K562 (cell line): ENCODE measurements at regions not wholly inside any gene's neighbourhood (a gene's known extent, or its start where the extent isn't known, plus 50 kb on each side); places are given as distances from the start of the nearest gene placed in this dataset.

ENCODE experiments used
- ATAC-seq: fragments of 200-7000 bp; cut with Tn5 transposase; 3 replicates; pipeline ENCODE4 v1.9.1; 2020; ENCODE audit warnings: moderate library complexity
- BruUV-seq: library from RNA; stranded (reverse); fragments of 400-500 nt; replicated peaks from 2 replicates; lab custom pipeline; 2021; lab: Mats Ljungman, UMichigan
- CTCF ChIA-PET: fragments of 300-600 bp; formaldehyde crosslinking; extraction: SDS; loops from one replicate; lab custom pipeline; 2021; ENCODE audit warnings: low intra/inter-chr PET ratio; lab: Yijun Ruan, JAX
- POLR2A ChIA-PET: fragments of 300-600, 350-650 bp; sonication (Branson Sonifier 250); formaldehyde crosslinking; extraction: SDS; loops from one replicate; lab custom pipeline; 2021; ENCODE audit warnings: antibody characterized with exemption, inconsistent platforms; lab: Yijun Ruan, JAX
- DNase-seq, 4 experiments: peaks; one replicate each; pipeline versions ENCODE4 v3.0.0 to v3.0.0-alpha.2; 2011 to 2018; ENCODE audit warnings: low spot score in 3 of 4, mixed read lengths in 3 of 4; ENCODE audit errors: extremely low read depth in 1 of 4
- FAIRE-seq: peaks from 2 replicates; lab custom pipeline; 2011; peaks lifted over from hg19 to GRCh38; lab: Jason Lieb, UNC
- H2AFZ ChIP-seq: 2 replicates; pipeline ENCODE4 v1.6.0; 2011; ENCODE audit warnings: low read depth, low read length, control low read depth, inconsistent platforms
- H3K27ac ChIP-seq: fragments of 200-600 bp; 3 replicates; pipeline ENCODE4 v1.8.0; 2011; ENCODE audit warnings: low read depth, mild to moderate bottlenecking, control low read depth, inconsistent platforms, low read length, moderate library complexity, mixed read lengths; ENCODE audit errors: extremely low read depth
- H3K27me3 ChIP-seq, 2 experiments: fragments of 300-600 bp in 1 of 2; 2 replicates in 1 of 2; 3 replicates in 1 of 2; pipeline versions ENCODE4 v1.6.0 to v1.8.0; 2011; ENCODE audit warnings: inconsistent platforms in 2 of 2, low read length in 2 of 2, mild to moderate bottlenecking in 1 of 2, mixed read lengths in 1 of 2, moderate library complexity in 1 of 2; ENCODE audit not compliant: control insufficient read depth in 2 of 2, insufficient read depth in 2 of 2
- H3K36me3 ChIP-seq: fragments of 300-600 bp; 3 replicates; pipeline ENCODE4 v1.8.0; 2011; ENCODE audit warnings: mild to moderate bottlenecking, low read length, inconsistent platforms; ENCODE audit not compliant: control insufficient read depth, insufficient read depth
- H3K4me1 ChIP-seq, 2 experiments: fragments of 200-600 bp in 1 of 2; replicated peaks in 1 of 2; 2 replicates in 1 of 2; 3 replicates in 1 of 2; pipeline versions ENCODE4 v1.5.1 to v1.8.0; 2011; ENCODE audit warnings: inconsistent platforms in 2 of 2, low read length in 2 of 2, mild to moderate bottlenecking in 1 of 2, mixed read lengths in 1 of 2, moderate library complexity in 1 of 2; ENCODE audit not compliant: control insufficient read depth in 2 of 2, insufficient read depth in 2 of 2
- H3K4me2 ChIP-seq: 2 replicates; pipeline ENCODE4 v1.6.1; 2011; ENCODE audit warnings: low read length, control low read depth, inconsistent platforms, mixed read lengths; ENCODE audit not compliant: insufficient read depth
- H3K4me3 ChIP-seq: fragments of 200-600 bp; sonication (generic), shearing (Covaris generic); 2 replicates; pipeline ENCODE4 v1.5.1; 2016; ENCODE audit warnings: control low read depth, inconsistent platforms
- H3K79me2 ChIP-seq: fragments of 200-600 bp; 3 replicates; pipeline ENCODE4 v1.8.0; 2011; ENCODE audit warnings: low read length, inconsistent platforms; ENCODE audit not compliant: control insufficient read depth, insufficient read depth
- H3K9ac ChIP-seq, 2 experiments: 2 replicates each; pipeline versions ENCODE4 v1.6.0 to v1.6.1; 2011; ENCODE audit warnings: low read depth in 2 of 2, low read length in 2 of 2, control low read depth in 1 of 2, inconsistent platforms in 1 of 2, mild to moderate bottlenecking in 1 of 2, mixed read lengths in 1 of 2; ENCODE audit not compliant: insufficient read depth in 1 of 2
- H3K9me1 ChIP-seq: one replicate; pipeline ENCODE4 v1.6.0; 2011; ENCODE audit warnings: inconsistent platforms, mild to moderate bottlenecking, low read length, moderate library complexity; ENCODE audit not compliant: control insufficient read depth, insufficient read depth
- H3K9me3 ChIP-seq: replicated peaks from 2 replicates; pipeline ENCODE4 v1.5.1; 2011; ENCODE audit warnings: low read depth, low read length, inconsistent platforms; ENCODE audit not compliant: control insufficient read depth, insufficient read depth
- H4K20me1 ChIP-seq: replicated peaks from 2 replicates; pipeline ENCODE4 v1.6.1; 2011; ENCODE audit warnings: low read length, inconsistent platforms, mixed read lengths; ENCODE audit not compliant: control insufficient read depth, insufficient read depth
- AFF1 ChIP-seq, 2 experiments: fragments of 450-650 bp; IDR thresholded peaks; 2 replicates each; pipeline ENCODE4 v1.6.1; 2018; ENCODE audit warnings: mild to moderate bottlenecking in 2 of 2, low read depth in 1 of 2; ENCODE audit not compliant: partially characterized antibody in 2 of 2
- MTF1 ChIP-seq: fragments of 250-450 bp; sonication (Bioruptor Pico); IDR thresholded peaks from 2 replicates; pipeline ENCODE4 v1.9.0; 2021; ENCODE audit warnings: moderate library complexity, mild to moderate bottlenecking, inconsistent platforms, borderline replicate concordance
- RFX5 ChIP-seq: IDR thresholded peaks from 2 replicates; pipeline ENCODE4 v1.6.1; 2011; ENCODE audit warnings: low read depth, mild to moderate bottlenecking, improper control_type of control experiment, low read length
- RUNX1 ChIP-seq: sonication (generic); IDR thresholded peaks from 2 replicates; pipeline ENCODE4 v1.6.1; 2016; ENCODE audit warnings: antibody characterized with exemption, low read depth
- SMARCE1 ChIP-seq: fragments of 450-650 bp; IDR thresholded peaks from 2 replicates; pipeline ENCODE4 v1.7.1; 2016; ENCODE audit warnings: mild to moderate bottlenecking
- TCF7 ChIP-seq: sonication (generic); IDR thresholded peaks from 2 replicates; pipeline ENCODE4 v1.6.1; 2016; ENCODE audit warnings: antibody characterized with exemption, borderline replicate concordance
- ZNF3 ChIP-seq: fragments of 250-450 bp; sonication (Bioruptor Pico); IDR thresholded peaks from 2 replicates; pipeline ENCODE4 v1.5.0; 2021; ENCODE audit warnings: mild to moderate bottlenecking, moderate library complexity
- ZNF778 ChIP-seq: fragments of 450-650 bp; formaldehyde crosslinking; IDR thresholded peaks from 2 replicates; pipeline ENCODE4 v1.4.0; 2020; ENCODE audit warnings: mild to moderate bottlenecking, moderate library complexity
- WGBS: fragments of 100-300 bp; shearing (Covaris generic); methylation state at CpG from one replicate; pipeline ENCODE4 v1.1.6; 2016; ENCODE audit warnings: low coverage, mixed read lengths; ENCODE audit not compliant: insufficient coverage; ENCODE audit errors: missing lambda C conversion rate; 5-methylcytosine and 5-hydroxymethylcytosine counted together
- in situ Hi-C: fragments of 300-500 bp; cut with MboI; formaldehyde crosslinking; loops from 4 replicates; pipeline ENCODE4 v1.15.0; 2018; ENCODE audit warnings: inconsistent platforms, mixed read lengths
- intact Hi-C: fragments of 100-400 bp; cut with micrococcal nuclease; formaldehyde crosslinking; loops from 2 replicates; pipeline ENCODE4 v1.14.2; 2022

GRCh38 chr6:168948002-168948401 lies 305.6 kb downstream of the THBS2 start (continued):
- TF ChIP-seq AFF1 (IDR thresholded peaks at IDR 0.05; ENCODE audit: low read depth in 1 of 2, partially characterized antibody in 2 of 2) (no peak), SMARCE1 (no peak), ZNF778 (CRISPR knock-in tag) (no peak), RFX5 (no peak), TCF7 (no peak), ZNF3 (no peak), RUNX1 (no peak)

DNA sequence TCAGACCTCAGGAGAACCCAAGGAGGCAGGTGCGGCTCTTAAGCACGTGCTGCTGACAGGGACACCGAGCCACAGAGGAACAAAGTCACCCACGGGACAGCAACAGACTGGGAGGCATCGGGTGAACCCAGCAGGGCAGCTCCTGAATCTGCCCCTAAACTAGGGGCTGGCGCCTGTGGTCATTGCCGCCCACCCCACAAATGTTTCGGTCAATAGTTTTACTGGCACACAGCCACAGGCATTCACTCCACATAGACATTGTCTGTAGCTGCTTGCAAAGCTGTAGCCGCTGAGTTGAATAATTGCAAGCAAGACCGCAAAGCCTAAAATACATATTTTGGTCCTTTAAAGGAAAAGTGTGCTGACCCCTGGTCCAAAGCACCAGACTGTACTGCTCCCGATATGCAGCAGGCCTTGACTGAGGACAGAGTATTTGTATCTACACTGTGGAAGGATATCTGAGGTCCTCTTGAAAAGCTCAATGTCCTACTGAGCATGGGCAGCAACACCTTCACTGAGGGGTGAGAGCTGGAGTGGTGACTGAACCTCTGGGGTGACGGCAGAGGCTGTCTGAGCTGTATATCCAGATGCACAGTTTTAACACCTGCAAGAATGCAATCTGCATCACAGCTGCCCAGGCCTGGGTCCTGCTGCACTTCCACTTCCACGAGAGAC lies 310.3 kb downstream of the THBS2 start:
- no peak for DNase-seq
- H4K20me1 ChIP-seq: 0 out of 2 replicates have a peak, but pooled peaks cover 3% of the 10 kb centered on the region
- no peak overlapping the region for H3K27ac ChIP-seq
- intact Hi-C loops (no loop called here), in situ Hi-C loops (no loop called here)
- H3K9me1 ChIP-seq: no peaks in the 10 kb centered on the region
- 2% methylated on average over 12 of the region's 13 CpGs for WGBS
- POLR2A ChIA-PET: no interaction called here
- TF ChIP-seq MTF1 (CRISPR knock-in tag): no peak
- TF ChIP-seq, all 486 proteins: peak for 0
- Histone ChIP-seq H2AFZ (no peak overlapping the region), H3K4me2 (no peak overlapping the region), H3K9ac (no peak overlapping the region; a peak in 1 of 4 replicates), H3K36me3 (no peaks in the 10 kb centered on the region), H3K4me1 (no peaks in the 10 kb centered on the region), H3K4me3 (no peak overlapping the region), H3K27me3 (peaks cover 12 to 48% of the 10 kb centered on the region in 2 experiments; a peak in 4 of 5 replicates), H3K79me2 (no peaks in the 10 kb centered on the region), H3K9me3 (no peaks in the 10 kb centered on the region)
- ATAC-seq (no peak), FAIRE-seq (no peak)
- CTCF ChIA-PET: no interaction called here
- no TSS peak for BruUV-seq
